ENCODE measurements at regions not wholly inside any gene's neighbourhood (a gene's known extent, or its start where the extent isn't known, plus 50 kb on each side); places are given as distances from the start of the nearest gene placed in this dataset. TPM values are rescaled to one million over a fixed set of nuclear protein-coding genes. Genes with fewer than 3 reads are reported as not detected.

DNA sequence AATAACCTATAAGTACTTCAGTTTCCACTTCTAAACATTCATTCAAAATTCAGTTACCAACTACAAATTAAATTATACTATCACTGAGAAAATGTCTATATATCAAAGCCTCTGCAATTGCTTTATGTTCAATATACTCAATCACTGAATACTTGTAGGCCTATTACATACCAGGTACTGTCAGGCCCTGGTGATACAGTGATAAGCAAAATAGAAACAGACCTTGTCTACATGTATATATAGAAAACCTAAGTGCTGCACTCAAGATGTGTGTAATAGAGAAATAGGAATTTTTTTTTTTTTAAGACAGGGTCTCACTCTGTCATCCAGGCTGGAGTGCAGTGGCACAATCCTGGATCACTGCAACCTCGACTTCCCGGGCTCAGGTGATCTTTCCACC lies 53.7 kb upstream of the PHF14 start:
- Histone ChIP-seq H3K4me2 (ENCODE audit: low read depth, low read length) (no peak overlapping the region), H3K9ac (ENCODE audit: low read depth, low read length) (no peak overlapping the region), H2AK5ac (ENCODE audit: low read depth, low read length) (no peak overlapping the region), H3K27ac (ENCODE audit: insufficient read depth, low read length) (no peak overlapping the region), H3K4me1 (ENCODE audit: control insufficient read depth, insufficient read depth, low read length) (no peaks in the 10 kb centered on the region), H3K56ac (ENCODE audit: extremely low read depth, insufficient read depth, low read length) (no peak overlapping the region), H2BK15ac (ENCODE audit: low read depth, low read length) (no peak overlapping the region), H3K23ac (ENCODE audit: low read depth, low read length) (no peak overlapping the region), H4K8ac (ENCODE audit: low read depth in 2 of 2, low read length in 2 of 2) (no peak overlapping the region), H2AK9ac (replicated peaks; ENCODE audit: low read depth, low read length, poor library complexity) (no peak overlapping the region), H3K9me1 (ENCODE audit: insufficient read depth, low read length) (no peaks in the 10 kb centered on the region), H3K4me3 (ENCODE audit: insufficient read depth, low read depth, low read length) (no peak overlapping the region), H2BK20ac (ENCODE audit: low read depth, low read length) (no peak overlapping the region), H3K14ac (replicated peaks; ENCODE audit: low read depth, low read length) (no peak overlapping the region), H2BK120ac (ENCODE audit: low read depth, low read length) (no peak overlapping the region), H3K18ac (ENCODE audit: low read depth, low read length) (no peak overlapping the region), H3K27me3 (ENCODE audit: control insufficient read depth, insufficient read depth, low read length) (no peaks in the 10 kb centered on the region), H4K20me1 (ENCODE audit: insufficient read depth, low read length) (no peaks in the 10 kb centered on the region), H2BK5ac (ENCODE audit: low read depth, low read length, poor library complexity, severe bottlenecking) (no peak overlapping the region), H3K36me3 (ENCODE audit: control insufficient read depth, insufficient read depth, low read length) (no peaks in the 10 kb centered on the region), H4K91ac (ENCODE audit: insufficient read depth, low read depth, low read length) (no peak overlapping the region), H3K79me1 (ENCODE audit: low read depth in 1 of 2, low read length in 2 of 2) (no peaks in the 10 kb centered on the region), H3K9me3 (ENCODE audit: control insufficient read depth, insufficient read depth, low read length) (no peaks in the 10 kb centered on the region), H2AFZ (replicated peaks; ENCODE audit: low read length, poor library complexity) (no peak overlapping the region), H3K4ac (ENCODE audit: low read depth, low read length) (no peak overlapping the region), H4K5ac (ENCODE audit: low read depth, low read length) (no peak overlapping the region)
- CTCF ChIA-PET, result no interaction called here
- TF ChIP-seq, protein P1, sequence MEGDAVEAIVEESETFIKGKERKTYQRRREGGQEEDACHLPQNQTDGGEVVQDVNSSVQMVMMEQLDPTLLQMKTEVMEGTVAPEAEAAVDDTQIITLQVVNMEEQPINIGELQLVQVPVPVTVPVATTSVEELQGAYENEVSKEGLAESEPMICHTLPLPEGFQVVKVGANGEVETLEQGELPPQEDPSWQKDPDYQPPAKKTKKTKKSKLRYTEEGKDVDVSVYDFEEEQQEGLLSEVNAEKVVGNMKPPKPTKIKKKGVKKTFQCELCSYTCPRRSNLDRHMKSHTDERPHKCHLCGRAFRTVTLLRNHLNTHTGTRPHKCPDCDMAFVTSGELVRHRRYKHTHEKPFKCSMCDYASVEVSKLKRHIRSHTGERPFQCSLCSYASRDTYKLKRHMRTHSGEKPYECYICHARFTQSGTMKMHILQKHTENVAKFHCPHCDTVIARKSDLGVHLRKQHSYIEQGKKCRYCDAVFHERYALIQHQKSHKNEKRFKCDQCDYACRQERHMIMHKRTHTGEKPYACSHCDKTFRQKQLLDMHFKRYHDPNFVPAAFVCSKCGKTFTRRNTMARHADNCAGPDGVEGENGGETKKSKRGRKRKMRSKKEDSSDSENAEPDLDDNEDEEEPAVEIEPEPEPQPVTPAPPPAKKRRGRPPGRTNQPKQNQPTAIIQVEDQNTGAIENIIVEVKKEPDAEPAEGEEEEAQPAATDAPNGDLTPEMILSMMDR (conservative IDR thresholded peaks at IDR 0.05; ENCODE audit: low read depth, low read length), result no peak
- TF ChIP-seq CEBPB (IDR thresholded peaks at IDR 0.05; ENCODE audit: low read depth, low read length) (no peak), MXI1 (IDR thresholded peaks at IDR 0.05; ENCODE audit: borderline replicate concordance, low read depth, low read length) (no peak)
- TF ChIP-seq, protein P2, sequence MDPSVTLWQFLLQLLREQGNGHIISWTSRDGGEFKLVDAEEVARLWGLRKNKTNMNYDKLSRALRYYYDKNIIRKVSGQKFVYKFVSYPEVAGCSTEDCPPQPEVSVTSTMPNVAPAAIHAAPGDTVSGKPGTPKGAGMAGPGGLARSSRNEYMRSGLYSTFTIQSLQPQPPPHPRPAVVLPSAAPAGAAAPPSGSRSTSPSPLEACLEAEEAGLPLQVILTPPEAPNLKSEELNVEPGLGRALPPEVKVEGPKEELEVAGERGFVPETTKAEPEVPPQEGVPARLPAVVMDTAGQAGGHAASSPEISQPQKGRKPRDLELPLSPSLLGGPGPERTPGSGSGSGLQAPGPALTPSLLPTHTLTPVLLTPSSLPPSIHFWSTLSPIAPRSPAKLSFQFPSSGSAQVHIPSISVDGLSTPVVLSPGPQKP (IDR thresholded peaks at IDR 0.05; ENCODE audit: borderline replicate concordance, low read depth, low read length), result no peak
- DNase-seq (no peak), ATAC-seq (ENCODE audit: low read depth) (no peak)
- no TSS peak for BruUV-seq (replicated peaks)
- WGBS, 2 experiments (ENCODE audit: extremely low coverage in 2 of 2, insufficient read length in 1 of 2), result no CpG with 5 or more reads among the region's 2 CpGs
- dilution Hi-C loops (cut with HindIII; ENCODE audit: low sequenced_read_pairs, unreplicated experiment), result no loop called here
- POLR2A ChIA-PET (ENCODE audit: unreplicated experiment), result no interaction called here
- in situ Hi-C loops (cut with MboI; ENCODE audit: low sequenced_read_pairs), result no loop called here
- intact Hi-C loops (cut with micrococcal nuclease), result no loop called here

Small RNA genes lying in the stretch of these regions (microRNA-seq; reads per million reads assigned to microRNA genes)
- not detected for gene AC004852.1 (ENCODE audit: insufficient read depth, insufficient read length)
- gene AC009945.1 (ENCODE audit: insufficient read depth, insufficient read length), result not detected
- not detected for gene RF00012 (ENCODE audit: insufficient read depth, insufficient read length)
- gene RF00019 (ENCODE audit: insufficient read depth, insufficient read length), result not detected

Small RNA genes lying in the stretch of these regions (small RNA-seq; reads per million reads assigned to genes)
- gene AC004852.1 (0 reads per million in 5 experiments), gene AC009945.1 (0 reads per million in 5 experiments), gene RF00012 (0 to 0.04 (median 0) reads per million in 5 experiments), gene RF00019 (0 reads per million in 5 experiments)

Measured in IMR-90 (cell line).